ENCODE measurements at regions not wholly inside any gene's neighbourhood (a gene's known extent, or its start where the extent isn't known, plus 50 kb on each side); places are given as distances from the start of the nearest gene placed in this dataset.

DNA sequence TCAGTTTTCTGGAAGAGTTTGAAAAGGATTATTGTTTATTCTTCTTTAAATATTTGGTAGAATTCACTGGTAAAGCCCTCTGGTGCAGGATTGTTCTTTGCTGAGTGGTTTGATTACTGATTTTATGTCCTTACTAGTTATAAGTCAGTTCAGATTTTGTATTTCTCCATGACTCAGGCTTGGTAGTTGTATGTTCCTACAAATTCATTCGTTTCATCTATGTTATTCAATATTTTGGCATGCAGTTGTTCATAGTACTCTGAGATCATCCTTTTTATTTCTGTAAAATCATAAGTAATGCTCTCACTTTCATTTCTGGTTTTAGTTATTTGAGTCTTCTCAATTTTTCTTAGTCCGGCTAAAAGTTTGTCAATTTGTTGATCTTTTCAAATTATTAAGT lies 58.1 kb upstream of the CRYM start:
- no peak for TF ChIP-seq POLR2A (IDR thresholded peaks at IDR 0.05)
- TF ChIP-seq, protein P1, sequence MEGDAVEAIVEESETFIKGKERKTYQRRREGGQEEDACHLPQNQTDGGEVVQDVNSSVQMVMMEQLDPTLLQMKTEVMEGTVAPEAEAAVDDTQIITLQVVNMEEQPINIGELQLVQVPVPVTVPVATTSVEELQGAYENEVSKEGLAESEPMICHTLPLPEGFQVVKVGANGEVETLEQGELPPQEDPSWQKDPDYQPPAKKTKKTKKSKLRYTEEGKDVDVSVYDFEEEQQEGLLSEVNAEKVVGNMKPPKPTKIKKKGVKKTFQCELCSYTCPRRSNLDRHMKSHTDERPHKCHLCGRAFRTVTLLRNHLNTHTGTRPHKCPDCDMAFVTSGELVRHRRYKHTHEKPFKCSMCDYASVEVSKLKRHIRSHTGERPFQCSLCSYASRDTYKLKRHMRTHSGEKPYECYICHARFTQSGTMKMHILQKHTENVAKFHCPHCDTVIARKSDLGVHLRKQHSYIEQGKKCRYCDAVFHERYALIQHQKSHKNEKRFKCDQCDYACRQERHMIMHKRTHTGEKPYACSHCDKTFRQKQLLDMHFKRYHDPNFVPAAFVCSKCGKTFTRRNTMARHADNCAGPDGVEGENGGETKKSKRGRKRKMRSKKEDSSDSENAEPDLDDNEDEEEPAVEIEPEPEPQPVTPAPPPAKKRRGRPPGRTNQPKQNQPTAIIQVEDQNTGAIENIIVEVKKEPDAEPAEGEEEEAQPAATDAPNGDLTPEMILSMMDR (IDR thresholded peaks at IDR 0.05), result no peak
